ENCODE measurements at regions not wholly inside any gene's neighbourhood (a gene's known extent, or its start where the extent isn't known, plus 50 kb on each side); places are given as distances from the start of the nearest gene placed in this dataset.
"Not testable (repeated sequence)": the region's sequence is repeated elsewhere in the genome, so short reads cannot be mapped to it uniquely, and the experiment has no call there.

DNA sequence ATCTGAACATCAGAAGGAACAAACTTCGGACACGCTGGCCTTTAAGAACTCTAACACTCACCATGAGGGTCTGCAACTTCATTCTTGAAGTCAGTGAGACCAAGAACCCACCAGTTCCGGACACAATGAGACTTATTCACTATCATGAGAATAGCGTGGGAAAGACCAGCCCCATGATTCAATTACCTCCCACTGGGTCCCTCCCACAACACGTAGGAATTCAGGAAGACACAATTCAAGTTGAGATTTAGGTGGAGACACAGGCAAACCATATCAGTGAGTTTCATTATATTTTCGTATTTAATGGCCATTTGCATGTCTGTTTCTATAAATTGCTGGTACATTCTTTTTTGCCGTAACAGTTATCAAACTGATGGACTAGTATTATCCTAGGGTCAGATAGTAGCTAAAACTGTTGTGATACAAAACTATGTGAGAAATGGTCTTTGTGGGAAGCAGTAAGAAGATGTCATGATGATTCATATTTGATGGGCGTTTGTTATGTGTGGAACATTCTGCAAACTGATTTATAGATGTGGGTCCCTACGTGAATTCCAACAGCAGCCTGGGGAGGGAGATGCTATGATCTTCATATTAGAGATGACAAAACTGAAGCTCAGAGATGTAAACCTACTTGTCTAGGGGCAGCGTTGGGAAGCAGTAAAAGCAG is 282.4 kb upstream of the TMEM132C start:
- DNase-seq: no peak

DNA sequence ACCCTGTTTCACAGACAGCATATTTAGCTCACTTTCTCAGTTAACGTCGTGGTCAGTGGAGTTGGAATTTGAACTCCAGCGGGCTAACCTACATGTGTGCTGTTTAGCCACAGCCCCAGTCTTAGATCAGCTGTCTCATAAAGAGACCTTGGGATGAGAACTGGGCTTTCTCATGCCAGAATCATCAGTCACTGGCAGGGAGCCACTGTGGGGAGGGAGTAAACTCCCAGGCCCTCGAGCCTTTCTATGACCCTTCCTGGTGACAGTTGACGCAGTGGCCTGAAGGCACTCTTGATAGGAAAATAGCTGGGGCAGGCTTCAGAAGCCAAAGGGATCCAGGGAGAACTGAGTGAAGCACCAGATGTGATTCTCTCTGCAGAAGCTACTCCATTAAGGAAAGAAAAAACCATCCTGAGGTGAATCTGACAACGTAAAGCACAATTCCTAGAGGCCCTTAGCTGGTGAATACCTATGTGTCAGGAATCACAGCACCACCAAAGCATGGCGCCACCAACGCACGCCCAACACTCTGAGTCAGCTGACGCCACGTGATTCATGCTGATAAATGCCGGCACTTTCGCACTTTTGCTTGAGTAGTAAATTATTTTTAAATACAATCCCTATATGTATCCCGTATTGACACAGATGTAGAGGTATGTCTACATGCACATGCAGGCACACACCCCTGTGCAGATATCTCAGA is 279.6 kb upstream of the TMEM132C start:
- no peak for DNase-seq

GRCh38 chr12:127991485-127991884 is 275.5 kb upstream of the TMEM132C start:
- DNase-seq: no peak

DNA sequence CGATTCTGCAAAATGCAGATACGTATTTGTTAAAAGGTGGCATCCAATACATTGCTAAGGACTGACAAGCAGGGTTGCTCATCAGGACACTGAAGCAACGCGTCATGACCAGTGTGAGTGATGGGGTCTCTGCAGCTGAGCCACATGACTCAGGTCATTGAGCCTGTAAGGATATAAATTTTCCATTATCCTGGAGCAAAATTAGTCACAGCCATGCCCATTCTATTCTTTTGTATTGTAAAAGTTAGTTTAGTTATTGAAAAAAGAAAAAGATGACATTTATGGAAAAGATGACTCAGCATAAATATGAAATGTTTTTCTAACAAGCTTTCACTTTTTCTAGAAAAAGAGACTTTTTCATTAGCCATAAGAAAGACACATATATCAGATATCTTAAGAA is 268.0 kb upstream of the TMEM132C start:
- no peak for DNase-seq

- no peak for DNase-seq
Measured at GRCh38 chr12:128004383-128004938, 262.5 kb upstream of the TMEM132C start.

- no peak for DNase-seq
Measured at GRCh38 chr12:128007250-128007649, 259.7 kb upstream of the TMEM132C start.

- no peak for DNase-seq
Measured at GRCh38 chr12:128008341-128008740, 258.6 kb upstream of the TMEM132C start.

DNA sequence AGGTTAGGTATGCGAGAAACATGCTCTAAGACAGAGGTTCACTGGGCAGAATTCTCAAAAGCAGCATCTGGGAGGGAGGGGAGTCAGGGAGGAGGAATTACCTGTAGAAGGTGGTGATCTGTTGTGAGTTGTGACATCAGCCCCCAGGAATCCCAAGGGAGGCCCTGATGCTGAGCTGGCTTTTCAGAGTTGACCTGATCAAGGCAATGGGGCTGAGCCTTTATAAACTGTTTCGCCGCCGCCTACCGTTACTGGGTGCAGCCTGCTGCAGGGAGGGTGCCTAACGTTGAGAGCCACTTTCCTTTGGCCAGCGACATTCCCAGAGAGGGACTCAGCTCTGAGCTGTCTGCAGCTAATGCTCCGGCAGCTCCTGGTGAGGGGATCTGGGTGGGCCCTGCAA is 257.9 kb upstream of the TMEM132C start:
- DNase-seq: no peak

DNA sequence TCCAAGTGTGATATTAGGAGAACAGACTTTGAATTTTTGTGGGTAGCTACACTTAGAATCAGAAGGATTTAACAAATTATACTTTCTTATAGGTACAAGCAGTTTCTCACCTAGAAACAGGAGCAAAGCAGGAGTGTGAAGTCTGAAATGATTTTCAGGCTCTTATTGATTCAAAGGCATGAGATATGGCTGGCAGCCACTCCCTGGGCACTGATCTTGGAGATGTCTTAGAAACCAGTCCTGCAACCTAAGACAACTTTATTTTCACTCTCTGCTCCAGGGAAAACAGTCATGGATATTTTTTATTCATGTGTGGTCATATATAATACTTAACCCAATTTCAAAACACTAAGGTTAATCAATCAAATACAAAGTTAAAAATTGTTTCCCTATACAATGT is 254.9 kb upstream of the TMEM132C start:
- DNase-seq: no peak

DNA sequence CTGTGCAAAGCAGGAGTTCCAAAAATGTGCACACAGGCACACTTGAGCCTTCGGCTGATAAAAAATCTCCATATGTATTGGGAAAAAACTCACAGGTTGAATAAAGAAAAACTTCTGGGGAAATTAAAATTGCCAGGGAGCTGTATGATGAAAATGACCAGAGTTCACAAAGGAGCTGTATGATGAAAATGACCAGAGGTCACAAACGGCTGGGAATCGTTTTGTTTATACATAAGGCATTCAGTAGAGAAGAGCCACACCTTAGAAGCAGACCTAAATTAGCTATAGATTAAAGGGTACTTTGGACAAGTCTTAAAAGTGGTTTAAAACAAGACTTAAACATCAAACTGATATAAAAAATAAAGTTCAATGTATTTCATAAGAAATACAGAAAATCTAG is 251.7 kb upstream of the TMEM132C start:
- no peak for DNase-seq

- DNase-seq: no peak
Measured at GRCh38 chr12:128018067-128018466, 248.9 kb upstream of the TMEM132C start.

GRCh38 chr12:128019996-128020544 is 246.9 kb upstream of the TMEM132C start:
- no peak for DNase-seq

GRCh38 chr12:128021561-128021960 is 245.4 kb upstream of the TMEM132C start:
- no peak for DNase-seq

DNA sequence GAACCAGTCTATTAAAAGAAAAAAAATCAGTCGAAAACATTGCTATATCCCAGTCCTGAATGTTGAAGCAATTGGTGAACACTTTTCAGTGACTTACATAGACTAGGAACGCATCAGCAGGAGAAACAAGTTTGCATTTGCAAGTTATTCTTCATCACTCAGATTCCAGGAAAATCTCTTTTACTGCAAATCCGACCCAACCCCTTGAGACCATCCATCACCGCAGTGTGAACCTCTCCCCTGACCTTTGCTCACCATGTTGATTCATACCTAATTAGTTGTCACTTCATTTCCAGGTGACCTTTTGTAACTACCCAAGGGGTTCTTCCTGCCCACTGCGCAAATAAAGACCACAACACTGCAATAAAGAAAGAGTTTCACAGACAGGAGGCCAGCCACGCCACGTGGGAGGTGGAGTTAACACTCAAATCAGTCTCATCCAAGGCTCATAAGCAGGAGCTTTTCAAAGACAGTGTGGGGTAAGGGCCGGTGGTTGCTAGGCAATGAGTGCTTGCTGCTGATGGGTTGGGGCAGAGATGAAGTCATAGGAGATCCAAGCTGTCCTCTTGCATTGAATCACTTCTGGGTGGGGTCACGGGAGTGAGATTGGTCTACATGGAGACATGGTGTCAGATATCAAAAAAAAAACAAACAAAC is 241.3 kb upstream of the TMEM132C start:
- DNase-seq: no peak

DNA sequence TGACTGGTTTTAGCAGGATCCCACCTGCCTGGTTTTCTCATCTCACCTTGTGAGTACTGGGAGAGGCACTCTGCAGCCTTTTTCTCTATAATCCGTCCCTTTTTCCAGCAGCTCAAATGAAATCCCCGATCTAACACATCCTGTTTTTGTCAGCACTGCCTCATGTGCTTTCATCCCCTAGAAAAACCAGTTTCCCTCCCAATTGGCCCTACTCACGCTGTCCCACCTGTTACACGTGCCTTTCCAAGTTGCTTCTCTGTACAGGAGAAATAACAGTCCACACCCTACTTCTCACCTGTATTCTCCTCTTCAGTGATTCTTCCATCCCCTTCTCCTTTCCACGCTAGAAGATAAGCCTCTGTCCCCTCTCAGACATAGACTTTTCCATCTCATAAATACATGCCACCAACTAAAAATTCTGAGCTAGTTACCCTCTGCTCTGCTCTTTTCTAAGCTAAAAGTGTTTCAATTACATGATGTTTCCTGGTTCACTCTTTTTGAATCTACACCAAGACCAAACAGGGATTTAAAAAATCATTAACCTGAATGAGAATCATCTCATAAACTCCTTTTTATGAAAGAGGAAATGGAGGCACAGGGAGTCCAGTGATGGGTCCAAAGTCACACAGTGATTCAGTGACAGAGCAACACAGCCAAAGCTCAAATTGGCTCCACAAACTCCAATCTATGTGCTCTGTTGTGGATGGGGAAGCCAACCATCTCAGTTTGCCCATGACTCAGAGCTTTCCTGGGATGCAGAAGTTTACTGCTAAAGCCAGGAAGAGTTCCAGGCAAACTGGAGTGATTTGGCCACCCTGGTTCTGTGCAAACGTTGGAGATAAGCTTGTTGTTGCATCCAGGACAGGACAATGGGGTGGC is 240.0 kb upstream of the TMEM132C start:
- no peak for DNase-seq

DNA sequence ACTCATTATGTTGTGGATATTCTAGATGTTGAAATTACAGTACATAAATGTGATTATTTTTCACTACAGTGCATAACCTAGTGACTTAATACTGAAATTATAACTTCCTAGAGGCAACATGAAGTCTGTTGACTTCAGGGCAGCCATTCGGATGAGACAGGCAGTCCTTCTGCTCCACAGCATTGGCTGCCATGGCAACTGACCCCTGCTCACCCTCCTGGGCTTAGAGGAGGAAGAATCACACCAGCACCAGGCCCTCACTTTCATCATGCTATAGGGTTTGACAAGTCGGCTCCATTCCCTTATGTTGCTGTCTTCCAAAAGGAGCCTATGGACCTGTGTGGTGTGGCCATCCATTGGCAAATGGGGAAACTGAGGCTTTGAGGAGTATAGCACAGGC is 233.5 kb upstream of the TMEM132C start:
- DNase-seq: no peak

DNA sequence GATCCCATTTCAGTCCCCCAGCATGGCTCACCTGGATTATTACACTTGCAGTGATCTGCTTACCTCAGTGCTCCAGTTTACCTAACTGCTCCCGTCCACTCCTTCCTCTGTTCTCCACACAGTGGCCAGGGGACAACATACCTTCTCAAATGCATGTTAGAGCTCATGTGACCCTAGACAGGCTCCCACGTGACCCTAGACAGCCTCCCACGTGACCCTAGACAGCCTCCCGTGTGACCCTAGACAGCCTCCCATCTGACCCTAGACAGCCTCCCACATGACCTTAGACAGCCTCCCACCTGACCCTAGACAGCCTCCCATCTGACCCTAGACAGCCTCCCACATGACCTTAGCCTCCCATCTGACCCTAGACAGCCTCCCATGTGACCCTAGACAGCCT is 226.0 kb upstream of the TMEM132C start:
- no peak for DNase-seq

DNA sequence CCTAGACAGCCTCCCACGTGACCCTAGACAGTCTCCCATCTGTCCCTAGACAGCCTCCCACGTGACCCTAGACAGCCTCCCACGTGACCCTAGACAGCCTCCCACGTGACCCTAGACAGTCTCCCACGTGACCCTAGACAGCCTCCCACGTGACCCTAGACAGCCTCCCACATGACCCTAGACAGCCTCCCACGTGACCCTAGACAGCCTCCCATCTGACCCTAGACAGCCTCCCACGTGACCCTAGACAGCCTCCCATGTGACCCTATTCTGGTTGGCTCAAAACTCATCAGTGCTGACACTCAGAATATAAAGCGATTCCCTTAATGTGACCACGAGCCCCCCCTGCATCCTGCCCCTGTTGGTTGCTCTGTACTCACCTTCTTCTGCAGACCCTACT is 224.7 kb upstream of the TMEM132C start:
- DNase-seq: not testable (repeated sequence)

DNA sequence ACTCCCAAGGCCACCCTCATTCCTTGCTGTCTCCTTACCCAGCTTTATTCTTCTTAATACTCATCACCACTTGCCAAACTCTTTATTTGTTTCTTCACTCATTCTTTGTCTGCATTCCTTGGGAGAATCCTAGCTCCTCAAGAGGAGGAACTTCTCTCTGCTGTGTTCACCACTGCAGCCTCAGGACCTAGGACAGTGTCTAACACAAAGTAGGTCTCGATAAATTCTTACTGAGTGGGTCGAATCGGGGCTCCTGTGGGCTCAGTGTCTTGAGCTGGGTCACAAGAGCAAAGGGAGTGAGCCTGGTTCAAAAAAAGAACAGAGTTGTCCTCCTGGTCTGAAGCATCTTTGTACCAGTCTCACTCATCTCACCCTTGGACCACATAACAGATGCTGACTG is 224.1 kb upstream of the TMEM132C start:
- no peak for DNase-seq

- DNase-seq: no peak
Measured at GRCh38 chr12:128043317-128043716, 223.7 kb upstream of the TMEM132C start.

DNA sequence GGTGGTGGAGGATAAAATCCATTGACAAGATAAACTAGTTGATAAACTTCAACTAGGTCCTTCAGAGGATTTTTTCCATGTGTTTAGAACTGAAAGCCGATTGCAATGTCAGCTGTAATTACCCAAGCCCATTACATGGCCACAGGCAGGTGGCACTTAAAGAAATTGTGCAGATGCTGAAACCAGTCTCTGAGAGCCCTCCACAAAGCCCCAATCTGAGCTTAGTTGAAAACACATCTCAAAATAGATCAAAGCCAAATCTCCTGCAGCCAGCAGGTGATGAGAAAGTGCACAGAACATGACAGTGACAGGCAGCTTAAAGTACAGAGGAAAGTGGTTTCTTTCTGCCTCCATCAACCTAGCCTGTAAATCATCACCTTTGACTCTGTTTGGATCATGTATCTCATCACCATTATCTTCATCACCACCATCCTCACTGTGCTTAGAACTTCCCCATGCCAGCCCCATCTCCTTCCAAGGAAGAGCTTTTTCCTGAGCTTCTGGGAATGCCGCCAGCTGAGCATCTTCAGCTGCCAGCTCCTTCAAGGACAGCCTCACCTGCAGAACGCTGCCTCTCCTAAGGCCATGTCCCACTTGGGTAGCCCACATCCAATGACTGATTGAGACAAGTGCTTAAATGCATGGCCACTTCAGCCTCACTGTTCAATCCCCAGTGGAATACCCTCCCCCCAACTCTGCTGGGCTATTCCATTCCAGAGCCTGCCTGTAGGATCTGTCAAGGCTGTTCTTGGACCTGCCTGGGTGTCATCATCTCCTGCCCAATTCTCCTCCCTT is 219.5 kb upstream of the TMEM132C start:
- no peak for DNase-seq

DNA sequence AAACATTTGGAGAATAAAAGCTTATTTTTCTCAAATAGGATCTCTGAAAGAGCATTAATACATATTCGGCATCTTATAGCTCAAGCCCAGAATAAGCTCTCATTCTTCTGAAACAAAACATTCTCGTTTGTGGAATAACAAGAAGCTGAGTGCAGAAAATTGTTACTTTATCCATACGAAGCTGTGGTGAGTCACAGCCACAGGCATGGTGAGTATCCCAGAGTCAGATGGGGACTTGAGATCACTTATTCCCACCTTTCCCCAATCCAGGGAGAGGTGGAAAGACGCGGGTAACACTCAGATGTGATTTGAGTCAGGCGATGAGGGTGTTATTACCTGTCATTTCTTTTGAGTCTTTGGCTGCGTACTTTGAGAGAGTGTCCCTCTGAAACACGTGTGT is 214.6 kb upstream of the TMEM132C start:
- DNase-seq: no peak
